GM12875 (cell line): ENCODE measurements at regions not wholly inside any gene's neighbourhood (a gene's known extent, or its start where the extent isn't known, plus 50 kb on each side); places are given as distances from the start of the nearest gene placed in this dataset.

Experiments
- H3K4me3 ChIP-seq: one replicate; pipeline ENCODE4 v1.5.1; 2011; ENCODE audit warnings: low read depth, low read length, control low read depth
- CTCF ChIP-seq: IDR thresholded peaks from 2 replicates; pipeline ENCODE4 v1.5.1; 2011; ENCODE audit warnings: low read depth, mild to moderate bottlenecking, control low read depth, inconsistent platforms, low read length, moderate library complexity, borderline replicate concordance; ENCODE audit not compliant: insufficient read depth

- H3K4me3 ChIP-seq = no peak overlapping the region
- TF ChIP-seq CTCF = no peak
Observed at GRCh38 chr12:92275443-92276154, 130.0 kb upstream of the BTG1 start.

- no peak overlapping the region for H3K4me3 ChIP-seq
- TF ChIP-seq CTCF = no peak
Observed at GRCh38 chr12:92273076-92273475, 127.4 kb upstream of the BTG1 start.

GRCh38 chr12:92272061-92272964, 126.7 kb upstream of the BTG1 start:
- no peak for TF ChIP-seq CTCF
- H3K4me3 ChIP-seq = no peak overlapping the region

GRCh38 chr12:92271341-92271740, 125.7 kb upstream of the BTG1 start:
- no peak overlapping the region for H3K4me3 ChIP-seq
- TF ChIP-seq CTCF = no peak

- no peak overlapping the region for H3K4me3 ChIP-seq
Observed at GRCh38 chr12:92270521-92270920, 124.9 kb upstream of the BTG1 start.

GRCh38 chr12:92268946-92269345, 123.3 kb upstream of the BTG1 start:
- TF ChIP-seq CTCF = no peak
- H3K4me3 ChIP-seq = no peak overlapping the region

More at GRCh38 chr12:92270521-92270920, 124.9 kb upstream of the BTG1 start:
- no peak for TF ChIP-seq CTCF
